GM12865 (cell line): ENCODE measurements at regions not wholly inside any gene's neighbourhood (a gene's known extent, or its start where the extent isn't known, plus 50 kb on each side); places are given as distances from the start of the nearest gene placed in this dataset.

Experiments
- DNase-seq: peaks from one replicate; pipeline ENCODE4 v3.0.0; 2010; ENCODE audit warnings: low read depth
- H3K4me3 ChIP-seq: 2 replicates; pipeline ENCODE4 v1.5.1; 2011; ENCODE audit warnings: mild to moderate bottlenecking, low read depth, low read length, control low read depth
- CTCF ChIP-seq: IDR thresholded peaks from 2 replicates; pipeline ENCODE4 v1.5.1; 2011; ENCODE audit warnings: low read length, control low read depth, low read depth, inconsistent platforms; ENCODE audit not compliant: insufficient read depth; ENCODE audit errors: missing control alignments

DNA sequence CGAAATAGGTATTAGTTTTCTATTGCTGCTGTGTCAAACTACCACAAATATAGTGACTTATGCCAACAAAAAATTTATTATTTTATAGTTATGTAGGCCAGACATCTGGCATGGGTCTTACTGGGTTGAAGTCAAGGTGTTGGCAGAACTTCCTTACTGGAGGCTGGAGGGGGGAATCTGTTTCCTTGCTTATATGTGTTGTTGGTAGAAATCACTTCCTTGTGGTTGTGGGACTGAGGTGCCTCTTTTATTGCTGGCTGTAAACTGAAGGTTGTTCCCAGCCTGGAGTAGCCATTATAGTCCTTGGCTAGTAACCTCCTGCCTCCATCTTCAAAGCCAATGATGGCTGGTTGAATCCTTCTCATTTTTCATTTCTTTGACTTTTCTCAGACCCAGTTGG is 439.8 kb upstream of the EEF2KMT start:
- no peak overlapping the region for H3K4me3 ChIP-seq
- no peak for TF ChIP-seq CTCF
- DNase-seq: no peak

GRCh38 chr16:5533321-5533888 is 435.8 kb upstream of the EEF2KMT start:
- H3K4me3 ChIP-seq: no peak overlapping the region
- DNase-seq: no peak

GRCh38 chr16:5527817-5528216 is 430.2 kb upstream of the EEF2KMT start:
- no peak overlapping the region for H3K4me3 ChIP-seq
- DNase-seq: no peak
- TF ChIP-seq CTCF: no peak

More at GRCh38 chr16:5533321-5533888, 435.8 kb upstream of the EEF2KMT start:
- no peak for TF ChIP-seq CTCF

DNA sequence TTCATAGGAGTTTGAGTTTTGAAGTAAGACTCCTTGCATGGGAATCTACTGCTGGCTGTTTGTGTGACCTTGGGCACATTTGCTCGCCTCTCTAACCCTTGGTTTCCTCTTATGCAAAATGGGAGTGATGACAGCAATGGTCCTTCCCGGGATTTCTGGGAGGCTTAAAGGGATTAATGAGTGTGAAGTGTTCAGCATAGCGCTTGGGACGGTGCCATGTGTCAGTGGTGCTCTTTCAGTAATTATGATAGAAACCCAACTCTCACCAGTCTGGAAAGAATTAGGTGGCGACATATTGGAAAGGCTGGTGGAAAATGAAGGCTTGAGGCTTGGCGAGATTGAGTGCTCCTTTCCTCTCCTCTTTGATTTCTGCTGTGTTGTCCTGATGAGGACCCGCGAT is 429.2 kb upstream of the EEF2KMT start:
- DNase-seq: no peak
- TF ChIP-seq CTCF: no peak
- H3K4me3 ChIP-seq: no peak overlapping the region

- H3K4me3 ChIP-seq: no peak overlapping the region
- DNase-seq: no peak
- TF ChIP-seq CTCF: no peak
Measured at GRCh38 chr16:5523829-5524228, 426.2 kb upstream of the EEF2KMT start.

DNA sequence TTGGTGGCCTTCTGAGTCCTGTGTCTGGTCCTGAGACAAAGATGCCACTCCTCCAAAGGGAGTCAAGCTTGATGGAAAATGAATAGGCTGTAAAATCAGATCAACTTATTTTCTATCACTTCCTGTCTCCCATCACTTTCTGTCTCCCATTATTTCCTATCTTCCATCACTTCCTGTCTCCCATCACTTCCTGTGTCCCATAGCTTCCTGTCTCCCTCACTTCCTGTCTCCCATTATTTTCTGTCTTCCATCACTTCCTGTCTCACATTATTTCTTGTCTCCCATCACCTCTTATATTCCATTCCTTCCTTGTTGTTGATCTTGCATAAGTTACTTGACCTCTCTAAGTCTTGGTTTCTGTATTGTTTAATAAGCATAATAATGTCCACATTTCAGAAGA is 418.5 kb upstream of the EEF2KMT start:
- TF ChIP-seq CTCF: no peak
- no peak overlapping the region for H3K4me3 ChIP-seq
- DNase-seq: no peak

DNA sequence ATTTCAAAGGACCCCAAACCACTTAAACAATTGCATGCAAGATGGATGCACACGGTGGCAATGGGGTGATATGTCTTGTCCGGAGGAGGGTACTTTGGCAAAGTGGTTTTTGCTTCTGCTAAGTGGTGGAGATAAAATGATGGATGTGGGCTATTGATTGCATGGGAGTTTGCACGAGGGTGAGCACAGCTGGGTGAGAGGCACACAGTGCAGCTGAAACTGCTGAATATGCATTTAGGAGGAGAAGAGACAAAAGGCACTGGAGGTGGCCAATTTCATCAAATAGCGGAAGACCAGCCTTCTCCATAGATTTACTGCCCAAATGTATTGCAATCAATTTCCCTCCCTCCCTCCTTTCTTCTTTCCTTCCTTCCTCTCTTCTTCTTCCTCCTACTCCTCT is 414.4 kb upstream of the EEF2KMT start:
- DNase-seq: no peak
- TF ChIP-seq CTCF: no peak
- H3K4me3 ChIP-seq: no peak overlapping the region
